Muscle layer of duodenum (tissue), 2 donors: ENCODE measurements at regions not wholly inside any gene's neighbourhood (a gene's known extent, or its start where the extent isn't known, plus 50 kb on each side); places are given as distances from the start of the nearest gene placed in this dataset.
A peak's percentile ranks its signal among the peaks of the same experiment; 100 is the strongest.

Experiments used
- H3K27ac ChIP-seq: one replicate; pipeline ENCODE4 v1.7.0; 2013; ENCODE audit warnings: mild to moderate bottlenecking, low read length
- H3K27me3 ChIP-seq: one replicate; pipeline ENCODE4 v1.7.0; 2013; ENCODE audit warnings: low read depth, mild to moderate bottlenecking, control low read depth, low read length
- H3K36me3 ChIP-seq, 2 donors: one replicate each; pipeline ENCODE4 v1.7.0; 2013; ENCODE audit warnings: low read length in 2 of 2, control low read depth in 1 of 2, mild to moderate bottlenecking in 1 of 2; ENCODE audit not compliant: insufficient read depth in 2 of 2, control insufficient read depth in 1 of 2
- H3K4me1 ChIP-seq, 2 donors: one replicate each; pipeline ENCODE4 v1.7.0; 2013; ENCODE audit warnings: low read length in 2 of 2, mild to moderate bottlenecking in 2 of 2, control low read depth in 1 of 2, moderate library complexity in 1 of 2; ENCODE audit not compliant: insufficient read depth in 2 of 2, control insufficient read depth in 1 of 2
- H3K4me3 ChIP-seq, 2 donors: one replicate each; pipeline ENCODE4 v1.7.0; 2013; ENCODE audit warnings: low read length in 2 of 2, low read depth in 1 of 2, mild to moderate bottlenecking in 1 of 2
- H3K9me3 ChIP-seq, 2 donors: one replicate each; pipeline ENCODE4 v1.7.0; 2013; ENCODE audit warnings: low read length in 2 of 2, control low read depth in 1 of 2, mild to moderate bottlenecking in 1 of 2; ENCODE audit not compliant: control insufficient read depth in 1 of 2
- donor health status: healthy.

DNA sequence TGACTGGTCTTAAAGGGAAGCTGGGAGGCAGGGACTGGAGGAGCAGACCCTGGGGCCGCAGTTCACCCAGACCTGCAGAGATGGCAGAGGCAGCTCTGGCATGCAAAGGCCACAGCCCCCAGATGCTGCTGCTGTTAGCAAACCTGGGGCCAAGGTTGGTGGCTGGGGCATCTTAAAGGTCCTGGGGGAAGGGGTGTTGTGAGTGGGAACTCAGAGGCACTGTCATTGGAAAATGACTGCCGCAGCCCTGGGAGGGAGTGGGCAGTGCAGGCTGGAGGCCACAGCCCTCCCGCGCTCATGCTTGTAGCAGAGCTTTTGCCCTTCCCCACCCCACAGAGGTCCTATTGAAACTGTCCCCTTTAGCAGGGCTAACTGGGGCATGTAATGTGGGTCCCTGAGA is 111.8 kb downstream of the CTTN start:
- Histone ChIP-seq H3K27me3 (no peaks in the 10 kb centered on the region), H3K4me3 (no peak overlapping the region), H3K4me1 (no peaks in the 10 kb centered on the region), H3K9me3 (peaks cover 12 to 20% of the 10 kb centered on the region in 2 donors), H3K36me3 (no peaks in the 10 kb centered on the region), H3K27ac (no peak overlapping the region)

DNA sequence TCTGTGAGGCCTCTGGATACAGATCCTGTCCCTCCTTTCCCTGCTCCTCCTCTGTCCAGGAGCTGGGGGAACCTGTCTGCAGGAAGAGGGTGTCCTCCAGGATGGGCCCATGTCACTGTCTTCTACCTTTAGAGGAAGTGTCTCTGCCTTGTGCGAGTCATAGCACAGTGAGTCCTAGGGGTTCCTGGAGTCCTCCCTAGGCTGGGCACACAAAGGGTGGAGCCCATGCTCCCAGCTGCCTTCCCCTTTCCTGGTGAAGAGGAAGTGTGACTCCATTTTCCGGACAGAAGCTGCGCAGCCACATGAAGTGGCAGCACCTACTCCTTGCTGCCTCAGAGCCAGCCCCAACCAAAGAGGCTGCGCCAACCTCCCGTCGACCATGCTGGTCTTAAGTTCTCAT is 112.2 kb downstream of the CTTN start:
- H3K36me3 ChIP-seq: no peaks in the 10 kb centered on the region
- H3K4me1 ChIP-seq: no peaks in the 10 kb centered on the region
- H3K27me3 ChIP-seq: no peaks in the 10 kb centered on the region
- H3K27ac ChIP-seq: no peak overlapping the region
- H3K9me3 ChIP-seq: peaks cover 12 to 20% of the 10 kb centered on the region in 2 donors
- no peak overlapping the region for H3K4me3 ChIP-seq

DNA sequence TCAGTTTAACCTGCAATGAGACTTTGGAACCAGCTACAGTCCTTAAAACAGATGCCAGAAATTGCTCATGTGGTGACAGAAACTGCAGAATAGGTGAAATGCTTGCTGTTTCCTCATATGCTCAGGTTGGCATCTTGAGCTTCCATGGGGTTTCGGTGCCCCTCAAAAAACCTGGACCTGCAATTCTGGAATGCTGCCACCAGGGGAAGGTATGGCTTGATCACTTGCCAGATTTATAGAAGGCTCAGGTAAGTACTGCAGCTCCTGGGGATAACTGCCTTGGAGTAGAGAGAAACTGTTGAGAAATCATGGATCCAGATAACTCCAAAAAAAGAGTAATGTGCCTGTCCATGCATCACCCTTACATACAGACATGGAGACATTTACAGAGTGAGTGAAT is 113.0 kb downstream of the CTTN start:
- no peaks in the 10 kb centered on the region for H3K4me1 ChIP-seq

DNA sequence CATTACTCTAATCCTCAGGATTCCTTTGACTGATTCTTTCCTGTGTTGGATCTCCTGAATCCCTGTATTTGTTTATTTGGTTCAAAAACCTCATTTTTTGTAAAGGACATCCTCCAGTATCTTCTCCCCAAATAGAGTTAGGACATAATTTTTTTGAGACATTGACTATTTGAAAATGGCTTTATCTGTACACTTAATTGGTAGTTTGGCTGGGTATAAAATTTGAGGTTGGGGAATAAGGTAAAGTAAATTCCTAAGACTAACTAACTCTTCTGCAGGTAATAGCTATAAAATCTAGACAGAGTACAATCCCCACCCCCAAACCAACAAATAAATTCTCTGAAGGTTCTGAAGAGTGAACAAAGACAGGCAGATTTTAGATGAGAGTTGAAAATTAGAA is 114.4 kb downstream of the CTTN start:
- Histone ChIP-seq H3K27ac (no peak overlapping the region), H3K4me3 (peak overlapping the region in 1 of 2 donors; percentile 9), H3K27me3 (no peaks in the 10 kb centered on the region), H3K9me3 (peaks cover 12 to 20% of the 10 kb centered on the region in 2 donors), H3K36me3 (no peaks in the 10 kb centered on the region), H3K4me1 (no peaks in the 10 kb centered on the region)

More for the DNA sequence above, 113.0 kb downstream of the CTTN start:
- no peaks in the 10 kb centered on the region for H3K27me3 ChIP-seq
- H3K27ac ChIP-seq: no peak overlapping the region
- H3K4me3 ChIP-seq: no peak overlapping the region
- peaks cover 12 to 20% of the 10 kb centered on the region in 2 donors for H3K9me3 ChIP-seq
- no peaks in the 10 kb centered on the region for H3K36me3 ChIP-seq

DNA sequence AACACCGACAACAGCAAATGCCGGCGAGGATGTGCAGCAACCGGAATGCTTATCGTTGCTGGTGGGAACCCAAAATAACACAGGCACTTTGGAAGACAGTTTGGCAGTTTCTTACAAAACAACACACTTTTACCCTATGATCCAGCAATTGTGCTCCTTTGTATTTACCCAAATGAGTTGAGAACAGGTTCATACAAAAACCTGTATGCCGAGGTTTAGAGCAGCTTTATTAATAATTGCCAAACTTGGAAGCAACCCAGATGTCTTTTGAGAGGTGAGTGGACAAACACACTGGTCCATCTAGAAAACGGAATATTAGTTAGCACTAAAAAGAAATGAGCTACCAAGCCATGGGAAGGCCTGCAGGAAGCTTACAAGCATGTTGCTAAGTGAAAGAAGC is 118.9 kb downstream of the CTTN start:
- H3K36me3 ChIP-seq: no peaks in the 10 kb centered on the region
- no peaks in the 10 kb centered on the region for H3K4me1 ChIP-seq
- H3K4me3 ChIP-seq: no peak overlapping the region
- H3K27me3 ChIP-seq: no peaks in the 10 kb centered on the region
- peaks cover 9% of the 10 kb centered on the region in 2 donors for H3K9me3 ChIP-seq
- no peak overlapping the region for H3K27ac ChIP-seq

DNA sequence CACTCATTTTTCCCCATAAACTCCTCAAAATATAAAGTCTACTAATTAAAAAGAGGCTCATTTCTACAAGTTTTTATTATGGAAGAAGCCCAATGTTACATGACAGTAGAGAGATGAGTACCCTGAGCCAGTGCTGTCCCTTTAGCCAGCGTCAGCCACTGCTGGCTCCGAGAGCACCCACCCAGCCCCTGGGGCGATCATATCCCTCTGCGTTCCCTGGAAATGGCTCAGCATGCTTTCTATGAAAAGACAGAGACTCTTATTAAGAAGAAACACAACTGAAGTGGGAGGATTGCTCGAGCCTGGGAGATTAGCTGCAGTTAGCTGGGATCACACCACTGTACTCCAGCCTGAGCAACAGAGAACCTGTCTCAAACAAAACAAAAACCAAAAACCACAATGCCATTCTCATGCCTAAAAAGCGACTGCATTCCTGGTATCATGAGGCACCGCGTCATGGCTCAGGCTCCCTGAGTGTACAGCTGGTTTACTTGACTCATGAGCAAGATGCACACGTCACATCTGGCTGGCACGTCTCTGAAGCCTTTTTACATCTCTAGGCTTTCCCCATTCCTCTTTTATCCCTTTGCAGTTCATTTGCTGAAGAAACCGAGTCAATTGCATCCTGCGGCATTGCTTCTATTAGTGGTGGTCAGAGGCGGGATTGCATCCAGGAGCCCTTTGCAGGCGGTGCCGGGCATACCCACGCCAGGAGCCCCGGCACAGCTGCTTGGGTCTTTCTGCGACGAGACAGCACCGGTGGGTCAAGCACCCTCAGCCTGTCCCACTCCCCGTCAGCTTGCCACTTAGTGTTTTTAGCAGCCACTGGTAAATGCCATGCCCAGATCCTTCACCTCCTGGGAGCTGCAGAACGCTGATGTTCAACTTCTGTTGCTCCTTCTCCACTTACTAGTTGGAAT is 119.9 kb downstream of the CTTN start:
- H3K27me3 ChIP-seq: no peaks in the 10 kb centered on the region
- no peaks in the 10 kb centered on the region for H3K9me3 ChIP-seq
- H3K4me3 ChIP-seq: no peak overlapping the region
- no peaks in the 10 kb centered on the region for H3K4me1 ChIP-seq
- no peak overlapping the region for H3K27ac ChIP-seq
- H3K36me3 ChIP-seq: no peaks in the 10 kb centered on the region

DNA sequence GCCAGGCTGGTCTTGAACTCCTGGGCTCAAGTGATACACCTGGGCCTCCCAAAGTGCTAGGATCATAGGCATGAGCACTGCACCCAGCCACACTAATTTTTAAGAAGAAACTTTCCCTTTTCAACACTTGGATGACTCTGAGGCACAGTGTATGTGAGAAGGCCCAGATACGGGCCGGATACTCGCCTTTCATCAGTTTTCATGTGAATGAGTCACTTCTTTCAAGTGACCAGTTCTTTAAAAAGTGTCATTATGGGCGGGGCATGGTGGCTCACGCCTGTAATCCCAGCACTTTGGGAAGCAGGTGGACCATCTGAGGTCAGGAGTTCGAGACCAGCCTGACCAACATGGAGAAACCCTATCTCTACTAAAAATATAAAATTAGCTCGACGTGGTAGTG is 120.8 kb downstream of the CTTN start:
- H3K27me3 ChIP-seq: no peaks in the 10 kb centered on the region
- no peak overlapping the region for H3K27ac ChIP-seq
- no peak overlapping the region for H3K4me3 ChIP-seq
- H3K4me1 ChIP-seq: no peaks in the 10 kb centered on the region
- H3K9me3 ChIP-seq: no peaks in the 10 kb centered on the region
- H3K36me3 ChIP-seq: no peaks in the 10 kb centered on the region

DNA sequence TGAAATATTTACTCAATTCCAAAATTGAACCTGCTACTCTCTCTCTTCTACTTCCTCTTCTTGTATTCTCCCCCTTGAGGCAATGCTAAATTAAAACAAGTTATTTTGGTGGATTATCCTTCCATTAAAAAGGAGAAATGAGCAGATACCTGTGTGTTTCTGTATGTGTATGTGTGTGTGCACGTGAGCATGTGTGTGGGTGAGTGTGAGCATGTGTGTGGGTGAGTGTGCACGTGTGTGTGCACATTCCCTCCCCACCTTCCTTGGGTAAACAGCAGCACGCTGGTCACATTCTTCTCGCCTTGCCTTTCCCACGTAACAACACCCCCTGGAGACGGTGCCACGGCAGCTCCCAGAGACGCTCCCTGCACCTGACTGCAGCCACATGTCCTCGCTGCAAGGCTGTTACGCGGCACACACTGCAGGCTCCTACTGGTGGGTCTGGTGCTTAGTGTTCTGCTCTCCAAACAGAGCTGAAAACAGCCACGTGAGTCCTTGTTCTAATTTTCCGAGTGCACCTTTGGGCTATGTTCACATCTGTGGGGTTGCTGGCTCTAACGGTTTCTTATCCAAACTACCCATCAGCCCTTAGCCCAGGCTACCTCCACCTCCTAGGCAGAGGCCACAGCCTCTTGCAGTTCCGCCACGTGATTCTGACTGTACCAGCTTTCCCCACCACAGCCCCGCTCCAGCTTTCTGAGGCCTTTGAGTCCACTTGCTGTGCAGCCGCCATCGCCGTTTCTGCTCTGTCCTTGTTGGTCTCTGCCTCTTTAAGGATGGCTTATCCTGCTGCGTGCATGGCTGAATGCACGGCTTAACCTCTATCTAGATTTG is 123.4 kb downstream of the CTTN start:
- H3K9me3 ChIP-seq: no peaks in the 10 kb centered on the region
- H3K27ac ChIP-seq: no peak overlapping the region
- H3K4me1 ChIP-seq: no peaks in the 10 kb centered on the region
- no peak overlapping the region for H3K4me3 ChIP-seq
- no peaks in the 10 kb centered on the region for H3K36me3 ChIP-seq
- no peaks in the 10 kb centered on the region for H3K27me3 ChIP-seq

DNA sequence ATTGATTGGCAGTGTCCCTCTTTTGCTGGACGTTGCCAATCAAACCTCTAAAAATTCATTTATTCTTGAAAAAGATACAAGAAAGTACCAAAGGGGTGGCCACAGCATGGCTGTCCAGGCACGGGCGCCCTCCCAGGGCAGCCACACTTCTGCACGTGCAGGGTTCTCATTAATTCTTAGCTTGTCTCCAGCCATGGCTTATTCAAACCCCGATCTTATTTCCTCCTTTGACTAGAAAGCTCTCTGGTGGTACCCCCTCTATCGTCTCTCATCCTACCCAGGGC is 123.9 kb downstream of the CTTN start:
- no peaks in the 10 kb centered on the region for H3K36me3 ChIP-seq
- no peak overlapping the region for H3K27ac ChIP-seq
- no peak overlapping the region for H3K4me3 ChIP-seq
- no peaks in the 10 kb centered on the region for H3K4me1 ChIP-seq
- no peaks in the 10 kb centered on the region for H3K27me3 ChIP-seq
- H3K9me3 ChIP-seq: no peaks in the 10 kb centered on the region

DNA sequence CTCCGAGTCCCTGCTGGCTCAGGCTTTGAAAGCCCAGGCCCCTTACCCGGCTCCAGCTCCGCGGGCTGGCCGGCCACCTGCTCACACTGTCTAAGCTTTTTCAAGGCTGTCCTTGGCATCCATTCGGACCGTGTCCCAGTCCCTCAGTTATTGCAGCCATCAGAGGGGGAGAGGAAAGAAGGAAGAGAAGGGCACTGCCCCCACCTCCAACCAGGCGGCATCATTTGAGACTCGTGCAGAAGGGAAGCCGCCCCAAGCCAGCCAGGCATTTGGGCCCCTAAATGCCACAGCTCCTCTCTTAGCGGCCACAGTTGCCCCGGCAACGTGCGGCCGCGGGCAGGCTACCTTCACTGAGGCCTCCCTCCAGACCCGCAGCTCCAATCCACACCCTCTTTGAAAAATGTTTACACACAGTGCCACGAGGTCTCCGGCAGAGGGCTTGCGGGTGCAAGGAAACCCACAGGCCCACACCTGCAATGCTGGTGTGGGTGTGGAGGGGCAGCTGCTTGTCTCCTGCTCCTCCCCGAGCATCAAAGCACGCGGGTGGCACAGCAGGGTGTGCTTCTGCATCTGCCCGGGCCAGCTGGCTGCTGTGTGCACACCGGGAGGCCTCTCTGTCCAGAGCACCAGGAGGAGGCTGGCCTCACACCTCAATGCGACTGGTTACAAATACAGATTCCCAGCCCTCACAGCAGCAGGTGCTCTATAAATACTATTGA is 124.4 kb downstream of the CTTN start:
- Histone ChIP-seq H3K4me1 (no peaks in the 10 kb centered on the region), H3K27me3 (no peaks in the 10 kb centered on the region), H3K27ac (no peak overlapping the region), H3K9me3 (no peaks in the 10 kb centered on the region), H3K4me3 (no peak overlapping the region), H3K36me3 (no peaks in the 10 kb centered on the region)

DNA sequence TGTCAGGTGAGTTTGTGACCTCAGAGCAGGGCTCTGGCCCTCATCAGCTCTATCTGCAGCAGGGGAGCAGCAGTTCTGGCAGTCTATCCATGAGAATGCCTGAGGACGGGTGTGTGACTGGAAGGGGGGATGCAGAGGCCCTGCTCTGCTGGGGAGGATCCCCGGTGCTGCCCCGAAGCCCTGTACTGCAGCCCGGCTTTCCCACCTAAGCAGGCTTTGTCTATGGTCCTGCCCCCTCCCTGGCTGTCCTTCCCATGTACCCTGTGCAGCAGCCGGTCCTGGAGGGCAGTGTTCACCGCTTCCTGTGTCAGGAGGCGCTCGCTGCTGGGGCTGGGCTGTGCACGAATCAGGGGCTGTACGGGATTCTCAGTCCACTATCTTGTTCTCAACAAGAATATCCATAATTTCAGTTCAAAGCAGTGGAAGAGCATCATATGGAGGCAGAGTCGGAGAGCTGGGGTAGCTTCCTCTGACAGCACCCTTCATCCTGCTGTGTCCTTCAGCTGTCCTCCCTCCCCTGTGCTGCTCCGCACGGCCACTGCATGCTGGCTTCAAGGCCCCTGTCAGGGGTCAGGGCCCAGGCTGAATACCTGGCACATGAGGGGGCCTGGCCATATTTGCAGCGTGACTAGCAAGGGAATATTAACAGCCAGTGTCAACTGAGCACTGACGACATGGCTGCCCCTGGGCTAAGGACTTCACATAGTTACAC is 125.2 kb downstream of the CTTN start:
- Histone ChIP-seq H3K4me3 (no peak overlapping the region), H3K27ac (no peak overlapping the region), H3K4me1 (no peaks in the 10 kb centered on the region), H3K36me3 (no peaks in the 10 kb centered on the region), H3K9me3 (no peaks in the 10 kb centered on the region), H3K27me3 (no peaks in the 10 kb centered on the region)
